IPS-20b (cell line): ENCODE measurements at regions not wholly inside any gene's neighbourhood (a gene's known extent, or its start where the extent isn't known, plus 50 kb on each side); places are given as distances from the start of the nearest gene placed in this dataset.

ENCODE experiments used
- H3K27ac ChIP-seq: one replicate; pipeline ENCODE4 v1.5.1; 2013; ENCODE audit warnings: low read length
- H3K27me3 ChIP-seq: 2 replicates; pipeline ENCODE4 v1.6.1; 2013; ENCODE audit warnings: mild to moderate bottlenecking, low read length, inconsistent platforms; ENCODE audit not compliant: insufficient read depth
- H3K36me3 ChIP-seq: 2 replicates; pipeline ENCODE4 v1.6.1; 2013; ENCODE audit warnings: low read depth, mild to moderate bottlenecking, inconsistent platforms, low read length, moderate library complexity; ENCODE audit not compliant: insufficient read depth
- H3K4me1 ChIP-seq: 2 replicates; pipeline ENCODE4 v1.6.1; 2013; ENCODE audit warnings: mild to moderate bottlenecking, control low read depth, inconsistent platforms, low read length, moderate library complexity; ENCODE audit not compliant: insufficient read depth
- H3K4me3 ChIP-seq: 2 replicates; pipeline ENCODE4 v1.5.1; 2013; ENCODE audit warnings: mild to moderate bottlenecking, low read length, inconsistent platforms
- H3K9ac ChIP-seq: 2 replicates; pipeline ENCODE4 v1.6.1; 2013; ENCODE audit warnings: low read depth, mild to moderate bottlenecking, inconsistent platforms, low read length, moderate library complexity
- H3K9me3 ChIP-seq: 2 replicates; pipeline ENCODE4 v1.6.1; 2013; ENCODE audit warnings: mild to moderate bottlenecking, low read depth, low read length, inconsistent platforms; ENCODE audit not compliant: insufficient read depth

- Histone ChIP-seq H3K4me3 (no peak overlapping the region), H3K27ac (no peak overlapping the region), H3K4me1 (peaks cover 8% of the 10 kb centered on the region; the same call in 1 of the 2 replicates), H3K9ac (no peak overlapping the region), H3K36me3 (no peaks in the 10 kb centered on the region), H3K9me3 (no peaks in the 10 kb centered on the region), H3K27me3 (no peaks in the 10 kb centered on the region)
Observed at GRCh38 chr10:106499448-106499847, 665.1 kb downstream of the SORCS1 start.

DNA sequence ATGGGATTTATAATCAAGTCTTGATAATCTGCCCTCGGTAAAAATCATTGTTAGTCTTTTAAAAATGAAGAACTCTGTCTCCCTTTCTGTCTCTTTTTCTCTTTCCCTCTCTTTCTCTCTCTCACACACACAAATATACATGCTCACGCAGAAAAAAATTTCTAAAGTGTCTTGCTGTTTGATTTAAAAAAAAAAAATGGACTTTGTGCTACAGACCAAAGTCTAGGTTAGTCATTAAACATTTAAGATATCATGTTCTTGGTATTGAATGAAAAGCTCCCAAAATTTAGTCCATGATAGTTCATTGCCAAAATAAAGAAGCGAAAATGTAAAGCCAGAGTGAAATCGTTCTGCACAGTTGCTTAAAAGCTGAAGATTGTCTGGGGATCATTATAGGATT lies 665.8 kb downstream of the SORCS1 start:
- Histone ChIP-seq H3K4me3 (no peak overlapping the region), H3K36me3 (no peaks in the 10 kb centered on the region), H3K27me3 (no peaks in the 10 kb centered on the region), H3K4me1 (peaks cover 8% of the 10 kb centered on the region; the same call in 1 of the 2 replicates), H3K9me3 (no peaks in the 10 kb centered on the region), H3K27ac (no peak overlapping the region), H3K9ac (no peak overlapping the region)

GRCh38 chr10:106495931-106496330 lies 668.6 kb downstream of the SORCS1 start:
- Histone ChIP-seq H3K27ac (no peak overlapping the region), H3K9ac (no peak overlapping the region), H3K4me3 (no peak overlapping the region), H3K36me3 (no peaks in the 10 kb centered on the region), H3K4me1 (peaks cover 5% of the 10 kb centered on the region; the same call in 1 of the 2 replicates), H3K27me3 (no peaks in the 10 kb centered on the region), H3K9me3 (0 out of 2 replicates have a peak, but pooled peaks cover 3% of the 10 kb centered on the region)

DNA sequence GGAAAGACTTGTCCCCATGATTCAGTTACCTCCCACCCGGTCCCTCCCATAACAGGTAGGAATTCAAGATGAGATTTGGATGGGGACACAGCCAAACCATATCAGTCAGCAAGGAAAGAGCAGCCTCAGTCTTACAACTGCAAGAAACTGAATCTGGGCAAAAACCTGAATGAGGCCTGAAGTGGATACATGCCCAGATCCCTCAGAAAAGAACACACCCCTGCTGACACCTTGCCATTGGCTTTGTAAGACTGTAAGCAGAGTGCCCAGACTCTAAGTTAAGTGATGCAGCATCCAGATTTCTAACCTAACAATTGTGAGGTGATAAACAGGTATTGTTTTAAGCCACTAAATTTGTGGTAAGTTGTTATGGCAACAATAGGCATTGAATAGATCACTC lies 670.8 kb downstream of the SORCS1 start:
- Histone ChIP-seq H3K9me3 (0 out of 2 replicates have a peak, but pooled peaks cover 5% of the 10 kb centered on the region), H3K27ac (no peak overlapping the region), H3K36me3 (no peaks in the 10 kb centered on the region), H3K27me3 (no peaks in the 10 kb centered on the region), H3K4me1 (no peaks in the 10 kb centered on the region), H3K4me3 (no peak overlapping the region), H3K9ac (no peak overlapping the region)

- no peak overlapping the region for H3K9ac ChIP-seq
- no peaks in the 10 kb centered on the region for H3K27me3 ChIP-seq
- no peaks in the 10 kb centered on the region for H3K36me3 ChIP-seq
- 0 out of 2 replicates have a peak, but pooled peaks cover 5% of the 10 kb centered on the region for H3K9me3 ChIP-seq
- H3K4me3 ChIP-seq = no peak overlapping the region
- H3K4me1 ChIP-seq = no peaks in the 10 kb centered on the region
- no peak overlapping the region for H3K27ac ChIP-seq
Observed at GRCh38 chr10:106493226-106493625, 671.3 kb downstream of the SORCS1 start.

- Histone ChIP-seq H3K27ac (no peak overlapping the region), H3K9ac (no peak overlapping the region), H3K36me3 (no peaks in the 10 kb centered on the region), H3K4me1 (no peaks in the 10 kb centered on the region), H3K4me3 (no peak overlapping the region), H3K27me3 (no peaks in the 10 kb centered on the region), H3K9me3 (0 out of 2 replicates have a peak, but pooled peaks cover 5% of the 10 kb centered on the region)
Observed at GRCh38 chr10:106487726-106488125, 676.8 kb downstream of the SORCS1 start.

DNA sequence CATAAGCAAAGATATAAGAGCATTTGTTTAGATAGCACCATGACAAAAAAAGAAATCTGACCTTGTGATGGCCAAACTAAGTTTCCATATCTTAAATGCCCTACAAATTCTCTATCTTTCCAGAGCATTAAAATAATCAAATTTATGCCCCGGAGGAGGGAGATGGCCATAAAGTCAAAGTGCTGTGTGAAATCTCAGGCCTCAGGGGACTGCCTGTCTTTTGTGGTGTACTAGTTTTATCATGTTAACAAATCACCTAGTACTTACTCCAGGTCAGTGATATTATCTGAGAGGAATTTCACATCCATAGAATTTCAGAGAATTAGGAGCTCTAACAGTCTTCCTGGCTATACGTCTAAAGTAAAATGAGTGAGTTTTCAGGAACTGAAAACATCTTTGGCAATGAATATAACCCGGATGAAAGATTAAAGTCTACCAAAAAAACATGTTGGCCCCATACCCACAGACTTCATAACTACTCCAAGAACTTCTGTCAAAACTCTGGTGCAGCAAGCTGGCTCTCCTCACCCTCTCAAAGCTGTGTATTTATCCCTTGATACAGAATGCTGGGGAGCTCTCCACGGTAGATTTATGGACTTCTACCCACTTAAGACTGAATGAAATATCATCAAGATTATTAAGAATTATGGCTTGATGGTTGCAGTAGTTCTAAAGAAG lies 682.8 kb downstream of the SORCS1 start:
- no peak overlapping the region for H3K9ac ChIP-seq
- H3K4me3 ChIP-seq = no peak overlapping the region
- H3K27ac ChIP-seq = no peak overlapping the region
- no peaks in the 10 kb centered on the region for H3K4me1 ChIP-seq
- no peaks in the 10 kb centered on the region for H3K9me3 ChIP-seq
- H3K36me3 ChIP-seq = no peaks in the 10 kb centered on the region
- H3K27me3 ChIP-seq = no peaks in the 10 kb centered on the region

DNA sequence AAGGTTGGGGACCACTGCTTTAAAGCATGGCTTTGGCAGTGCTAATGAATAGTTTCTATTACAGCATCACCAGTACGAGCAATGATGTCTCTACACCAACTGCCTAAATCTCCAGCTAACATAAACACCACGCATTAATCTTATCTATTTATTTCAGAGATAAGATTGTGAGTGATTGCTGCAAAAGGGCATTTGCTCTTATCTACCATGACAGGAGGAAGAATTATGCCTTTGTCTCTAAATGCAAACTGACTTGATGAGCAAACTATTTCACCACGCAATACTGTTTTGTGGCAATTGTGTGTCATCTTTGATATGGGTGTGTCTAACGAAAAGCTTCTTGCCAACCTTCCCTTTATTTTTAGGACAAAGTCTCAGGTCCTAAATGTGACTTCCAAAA lies 684.9 kb downstream of the SORCS1 start:
- Histone ChIP-seq H3K4me1 (no peaks in the 10 kb centered on the region), H3K27me3 (no peaks in the 10 kb centered on the region), H3K36me3 (no peaks in the 10 kb centered on the region), H3K27ac (no peak overlapping the region), H3K4me3 (no peak overlapping the region), H3K9ac (no peak overlapping the region), H3K9me3 (no peaks in the 10 kb centered on the region)

DNA sequence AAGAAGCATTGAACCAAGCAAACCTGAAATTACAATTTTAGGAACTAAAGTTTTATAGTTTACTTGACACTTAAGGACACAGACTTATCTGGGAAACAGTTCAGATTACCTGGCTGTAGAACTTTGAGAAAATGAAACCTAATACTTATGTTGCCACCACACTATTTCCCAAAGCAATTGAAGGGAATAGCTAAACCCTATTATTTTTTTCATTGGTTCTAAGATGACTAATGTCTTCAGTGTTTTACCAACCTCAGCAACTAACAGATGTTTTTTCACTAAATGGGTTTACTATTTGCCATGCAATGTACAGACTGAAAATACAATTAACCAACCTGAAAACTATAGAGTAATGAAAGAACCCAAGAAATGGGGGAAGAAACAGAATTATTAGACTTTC lies 689.6 kb downstream of the SORCS1 start:
- Histone ChIP-seq H3K27ac (no peak overlapping the region), H3K9ac (no peak overlapping the region), H3K9me3 (no peaks in the 10 kb centered on the region), H3K4me3 (no peak overlapping the region), H3K27me3 (no peaks in the 10 kb centered on the region), H3K4me1 (no peaks in the 10 kb centered on the region), H3K36me3 (no peaks in the 10 kb centered on the region)

- Histone ChIP-seq H3K36me3 (no peaks in the 10 kb centered on the region), H3K4me1 (no peaks in the 10 kb centered on the region), H3K9ac (no peak overlapping the region), H3K4me3 (no peak overlapping the region), H3K27ac (no peak overlapping the region), H3K27me3 (no peaks in the 10 kb centered on the region), H3K9me3 (no peaks in the 10 kb centered on the region)
Observed at GRCh38 chr10:106473129-106473685, 691.3 kb downstream of the SORCS1 start.

DNA sequence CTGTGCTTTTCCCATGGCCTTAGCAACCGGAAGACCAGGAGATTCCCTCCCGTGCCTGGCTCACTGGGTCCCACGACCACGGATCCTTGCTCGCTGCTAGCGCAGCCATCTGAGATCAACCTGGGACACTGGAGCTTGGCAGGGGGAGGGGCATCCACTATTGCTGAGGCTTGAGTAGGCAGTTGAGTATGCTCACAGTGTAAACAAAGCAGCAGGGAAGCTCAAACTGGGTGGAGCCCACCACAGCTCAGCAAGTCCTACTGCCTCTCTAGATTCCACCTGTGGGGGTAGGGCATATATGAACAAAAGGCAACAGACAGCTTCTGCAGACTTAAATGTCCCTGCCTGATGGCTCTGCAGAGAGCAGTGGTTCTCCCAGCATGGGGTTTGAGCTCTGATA lies 697.0 kb downstream of the SORCS1 start:
- Histone ChIP-seq H3K4me1 (no peaks in the 10 kb centered on the region; the same call in 1 of the 2 replicates), H3K36me3 (no peaks in the 10 kb centered on the region), H3K4me3 (no peak overlapping the region), H3K9me3 (no peaks in the 10 kb centered on the region), H3K27me3 (no peaks in the 10 kb centered on the region), H3K9ac (no peak overlapping the region), H3K27ac (no peak overlapping the region)

- Histone ChIP-seq H3K4me1 (no peaks in the 10 kb centered on the region), H3K36me3 (no peaks in the 10 kb centered on the region), H3K27ac (no peak overlapping the region), H3K4me3 (no peak overlapping the region), H3K27me3 (no peaks in the 10 kb centered on the region), H3K9ac (no peak overlapping the region), H3K9me3 (no peaks in the 10 kb centered on the region)
Observed at GRCh38 chr10:106457522-106457921, 707.0 kb downstream of the SORCS1 start.
